ENCODE measurements at regions not wholly inside any gene's neighbourhood (a gene's known extent, or its start where the extent isn't known, plus 50 kb on each side); places are given as distances from the start of the nearest gene placed in this dataset.
A peak's percentile ranks its signal among the peaks of the same experiment; 100 is the strongest.

DNA sequence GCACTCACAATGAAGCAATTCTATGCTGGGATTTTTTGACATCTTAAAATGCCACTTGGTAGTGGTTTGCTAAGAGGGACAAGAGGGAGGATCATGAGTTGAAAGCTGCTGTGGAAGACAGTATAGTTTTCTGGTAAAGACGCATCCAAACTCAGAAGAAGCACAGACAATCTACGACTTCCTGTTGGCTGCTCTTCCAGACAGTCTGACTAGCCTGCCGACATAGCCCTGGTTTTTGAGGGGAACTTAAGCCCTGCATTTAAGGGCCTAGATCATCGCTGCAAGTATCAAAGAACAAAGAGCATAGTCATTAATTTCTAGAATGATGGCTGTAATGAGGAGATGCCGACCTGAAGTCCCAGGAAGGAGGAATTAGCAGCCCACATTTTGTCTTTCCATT lies 99.9 kb upstream of the IKZF1 start:
- Histone ChIP-seq H3K36me3 (ENCODE audit: insufficient read depth, low read length) (no peaks in the 10 kb centered on the region), H3K9me3 (ENCODE audit: control insufficient read depth in 1 of 2, insufficient read depth in 1 of 2, low read length in 2 of 2) (peaks cover 0 to 4% of the 10 kb centered on the region in 2 experiments), H3K27ac (ENCODE audit: low read depth in 1 of 2, low read length in 2 of 2) (peak overlapping the region; percentile 9 to 34), H3K27me3 (ENCODE audit: control insufficient read depth in 1 of 2, insufficient read depth in 2 of 2, low read length in 2 of 2) (no peaks in the 10 kb centered on the region), H3K4me1 (ENCODE audit: insufficient read depth, low read length) (peaks cover 56% of the 10 kb centered on the region), H3K4me3 (ENCODE audit: low read length) (no peak overlapping the region)
- Mint-ChIP-seq H3K27me3 (no peaks in the 10 kb centered on the region), H3K9me3 (no peaks in the 10 kb centered on the region), H3K4me3 (peak overlapping the region; percentile 35), H3K4me1 (ENCODE audit: low read depth) (peaks cover 56% of the 10 kb centered on the region), H3K27ac (peak overlapping the region; percentile 92), H3K36me3 (ENCODE audit: low read depth) (no peaks in the 10 kb centered on the region)
- peak in 7 of 14 experiments; percentile 23 to 75 (median 40) for DNase-seq
- intact Hi-C loops (cut with DNase I, micrococcal nuclease), result loop anchor here (1.0 to 5.0 kb wide), 3 partner anchors 37 to 473 kb away; no protein-coding TSS in a partner anchor
- POLR2A ChIA-PET, result interaction anchor here (1.0 to 7.1 kb wide), 14 partner anchors 13 to 189 kb away, joined by 3 to 271 read pairs (median 14); partner anchors contain the start of gene IKZF1
- peak; percentile 56 for ATAC-seq (ENCODE audit: poor library complexity)
- CTCF ChIA-PET, result interaction anchor here (1.0 to 4.7 kb wide), 16 partner anchors 9 to 475 kb away, joined by 3 to 87 read pairs (median 8); partner anchors contain the start of gene IKZF1
- TF ChIP-seq, protein P1, sequence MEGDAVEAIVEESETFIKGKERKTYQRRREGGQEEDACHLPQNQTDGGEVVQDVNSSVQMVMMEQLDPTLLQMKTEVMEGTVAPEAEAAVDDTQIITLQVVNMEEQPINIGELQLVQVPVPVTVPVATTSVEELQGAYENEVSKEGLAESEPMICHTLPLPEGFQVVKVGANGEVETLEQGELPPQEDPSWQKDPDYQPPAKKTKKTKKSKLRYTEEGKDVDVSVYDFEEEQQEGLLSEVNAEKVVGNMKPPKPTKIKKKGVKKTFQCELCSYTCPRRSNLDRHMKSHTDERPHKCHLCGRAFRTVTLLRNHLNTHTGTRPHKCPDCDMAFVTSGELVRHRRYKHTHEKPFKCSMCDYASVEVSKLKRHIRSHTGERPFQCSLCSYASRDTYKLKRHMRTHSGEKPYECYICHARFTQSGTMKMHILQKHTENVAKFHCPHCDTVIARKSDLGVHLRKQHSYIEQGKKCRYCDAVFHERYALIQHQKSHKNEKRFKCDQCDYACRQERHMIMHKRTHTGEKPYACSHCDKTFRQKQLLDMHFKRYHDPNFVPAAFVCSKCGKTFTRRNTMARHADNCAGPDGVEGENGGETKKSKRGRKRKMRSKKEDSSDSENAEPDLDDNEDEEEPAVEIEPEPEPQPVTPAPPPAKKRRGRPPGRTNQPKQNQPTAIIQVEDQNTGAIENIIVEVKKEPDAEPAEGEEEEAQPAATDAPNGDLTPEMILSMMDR (IDR thresholded peaks at IDR 0.05), result no peak

DNA sequence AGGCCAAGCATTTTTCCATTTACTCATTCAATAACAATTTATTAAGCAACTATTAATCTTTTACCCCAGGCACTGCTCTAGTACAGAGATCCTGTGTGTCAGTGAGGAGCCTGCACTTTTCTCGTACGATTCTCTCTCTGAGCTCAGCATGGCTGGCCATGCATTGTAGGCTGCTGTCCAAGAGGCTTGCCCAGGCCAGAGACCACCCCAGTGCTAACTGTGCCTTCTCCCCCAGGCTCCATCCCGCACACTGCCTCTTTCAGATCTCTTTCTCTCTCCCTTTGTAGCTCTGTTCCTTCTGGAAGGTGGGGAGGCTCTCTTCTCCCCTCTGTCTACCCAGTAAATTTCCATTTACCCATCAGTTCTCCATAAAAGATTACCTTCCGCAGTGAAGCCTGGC lies 101.0 kb upstream of the IKZF1 start:
- Mint-ChIP-seq H3K27me3 (no peaks in the 10 kb centered on the region), H3K27ac (peak overlapping the region; percentile 92), H3K36me3 (ENCODE audit: low read depth) (no peaks in the 10 kb centered on the region), H3K4me3 (no peak overlapping the region), H3K4me1 (ENCODE audit: low read depth) (peaks cover 47% of the 10 kb centered on the region), H3K9me3 (no peaks in the 10 kb centered on the region)
- ChIA-PET POLR2A (interaction anchor here (0.9 to 7.1 kb wide), 7 partner anchors 12 to 166 kb away, joined by 3 to 271 read pairs (median 32); partner anchors contain the start of gene IKZF1), CTCF (interaction anchor here (0.6 to 4.7 kb wide), 4 partner anchors 42 to 165 kb away, joined by 3 to 87 read pairs (median 43); partner anchors contain the start of gene IKZF1)
- Histone ChIP-seq H3K9me3 (ENCODE audit: control insufficient read depth in 1 of 2, insufficient read depth in 1 of 2, low read length in 2 of 2) (peaks cover 0 to 4% of the 10 kb centered on the region in 2 experiments), H3K4me1 (ENCODE audit: insufficient read depth, low read length) (peaks cover 47% of the 10 kb centered on the region), H3K27ac (ENCODE audit: low read depth in 1 of 2, low read length in 2 of 2) (no peak overlapping the region), H3K27me3 (ENCODE audit: control insufficient read depth in 1 of 2, insufficient read depth in 2 of 2, low read length in 2 of 2) (no peaks in the 10 kb centered on the region), H3K36me3 (ENCODE audit: insufficient read depth, low read length) (no peaks in the 10 kb centered on the region), H3K4me3 (ENCODE audit: low read length) (no peak overlapping the region)
- intact Hi-C loops (cut with DNase I, micrococcal nuclease), result loop anchor here (2.0 to 5.0 kb wide), 3 partner anchors 36 to 474 kb away; no protein-coding TSS in a partner anchor
- ATAC-seq (ENCODE audit: poor library complexity) (no peak), DNase-seq (no peak)
- TF ChIP-seq, protein P1 (IDR thresholded peaks at IDR 0.05), result no peak

DNA sequence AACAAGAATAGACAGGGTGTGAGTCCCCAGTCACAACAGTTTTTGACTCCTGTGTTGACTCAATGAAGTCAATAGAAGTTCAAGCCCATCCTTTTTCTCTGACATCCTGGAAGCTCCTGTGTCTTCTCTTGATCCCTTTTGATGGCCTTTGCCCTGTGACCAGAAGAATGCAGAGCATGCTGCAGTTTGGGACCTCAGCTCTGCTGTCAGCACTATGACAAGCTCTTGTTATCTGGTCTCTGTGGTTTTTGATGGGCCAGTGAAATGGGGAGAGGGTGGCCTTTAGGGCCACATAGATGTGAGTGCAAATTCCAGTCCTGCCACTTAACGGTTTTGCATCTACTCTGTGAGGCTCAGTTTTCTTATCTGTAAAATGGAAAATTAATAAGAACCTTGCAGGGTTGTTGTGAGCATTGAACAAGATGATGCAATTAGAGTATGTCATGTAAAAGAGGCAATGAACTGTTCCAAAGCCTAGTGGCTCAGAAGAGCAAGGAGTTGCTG lies 102.4 kb upstream of the IKZF1 start:
- H3K36me3 ChIP-seq (ENCODE audit: insufficient read depth, low read length), result no peaks in the 10 kb centered on the region
- intact Hi-C loops (cut with DNase I, micrococcal nuclease), result loop anchor here (2.0 to 5.0 kb wide), 3 partner anchors 35 to 475 kb away; no protein-coding TSS in a partner anchor
- no peaks in the 10 kb centered on the region for H3K36me3 Mint-ChIP-seq (ENCODE audit: low read depth)
- peaks cover 38% of the 10 kb centered on the region for H3K4me1 Mint-ChIP-seq (ENCODE audit: low read depth)
- peaks cover 0 to under 1% of the 10 kb centered on the region in 2 experiments for H3K9me3 ChIP-seq (ENCODE audit: control insufficient read depth in 1 of 2, insufficient read depth in 1 of 2, low read length in 2 of 2)
- POLR2A ChIA-PET, result interaction anchor here (6.7 to 7.1 kb wide), 2 partner anchors 108 to 167 kb away, joined by 137 to 271 read pairs; partner anchors contain the start of gene IKZF1
- TF ChIP-seq, protein P1 (IDR thresholded peaks at IDR 0.05), result no peak
- peaks cover 40% of the 10 kb centered on the region for H3K4me1 ChIP-seq (ENCODE audit: insufficient read depth, low read length)
- no peaks in the 10 kb centered on the region for H3K27me3 ChIP-seq (ENCODE audit: control insufficient read depth in 1 of 2, insufficient read depth in 2 of 2, low read length in 2 of 2)
- no peaks in the 10 kb centered on the region for H3K27me3 Mint-ChIP-seq
- no peak overlapping the region for H3K27ac ChIP-seq (ENCODE audit: low read depth in 1 of 2, low read length in 2 of 2)
- CTCF ChIA-PET, result interaction anchor here (0.7 to 4.7 kb wide), 3 partner anchors 167 to 216 kb away, joined by 3 to 87 read pairs (median 7); no protein-coding TSS in a partner anchor
- ATAC-seq (ENCODE audit: poor library complexity) (no peak), DNase-seq (no peak)
- H3K4me3 ChIP-seq (ENCODE audit: low read length), result no peak overlapping the region
- H3K4me3 Mint-ChIP-seq, result no peak overlapping the region
- H3K9me3 Mint-ChIP-seq, result no peaks in the 10 kb centered on the region
- H3K27ac Mint-ChIP-seq, result no peak overlapping the region

Measured in CD4-positive, alpha-beta T cell (primary cell).